Esophagus muscularis mucosa (tissue), 4 donors: ENCODE measurements at regions not wholly inside any gene's neighbourhood (a gene's known extent, or its start where the extent isn't known, plus 50 kb on each side); places are given as distances from the start of the nearest gene placed in this dataset.
A peak's percentile ranks its signal among the peaks of the same experiment; 100 is the strongest.
"Not testable (repeated sequence)": the region's sequence is repeated elsewhere in the genome, so short reads cannot be mapped to it uniquely, and the experiment has no call there.

Experiments used
- DNase-seq: peaks from one replicate; pipeline ENCODE4 v3.0.0-alpha.2; 2017; ENCODE audit errors: extremely low spot score
- H3K27ac ChIP-seq, 4 donors: fragments of 200-600 bp; sonication (generic); replicated peaks in 1 of 4; 1 replicate in 3 of 4; 2 replicates in 1 of 4; pipeline ENCODE4 v1.5.1; 2016 to 2019; ENCODE audit warnings: mild to moderate bottlenecking in 1 of 4
- H3K27me3 ChIP-seq, 4 donors: fragments of 200-600 bp; sonication (generic); one replicate each; pipeline versions ENCODE4 v1.5.1 to v1.6.0; 2016 to 2019
- H3K36me3 ChIP-seq, 4 donors: fragments of 200-600 bp; sonication (generic); one replicate each; pipeline ENCODE4 v1.5.1; 2016 to 2019
- H3K4me1 ChIP-seq, 4 donors: fragments of 200-600 bp; sonication (generic); one replicate each; pipeline ENCODE4 v1.5.1; 2016 to 2019
- H3K4me3 ChIP-seq, 4 donors: fragments of 200-600 bp; sonication (generic); 1 replicate in 2 of 4; 2 replicates in 2 of 4; pipeline ENCODE4 v1.5.1; 2016 to 2019; ENCODE audit warnings: mild to moderate bottlenecking in 4 of 4, moderate library complexity in 1 of 4
- H3K9me3 ChIP-seq, 4 donors: fragments of 200-600 bp; sonication (generic); 1 replicate in 3 of 4; 2 replicates in 1 of 4; pipeline ENCODE4 v1.5.1; 2016 to 2019
- CTCF ChIP-seq, 3 experiments: fragments of 200-600 bp in 2 of 3; fragments of 450-650 bp in 1 of 3; sonication (generic) in 2 of 3; IDR thresholded peaks; one replicate each; pipeline ENCODE4 v1.5.1; 2017 to 2019; ENCODE audit warnings: antibody characterized with exemption in 3 of 3, mild to moderate bottlenecking in 2 of 3, moderate library complexity in 1 of 3
- EP300 ChIP-seq: sonication (generic); formaldehyde crosslinking; IDR thresholded peaks from one replicate; pipeline ENCODE4 v1.6.1; 2017; ENCODE audit warnings: antibody characterized with exemption
- POLR2A ChIP-seq: fragments of 450-650 bp; IDR thresholded peaks from one replicate; pipeline ENCODE4 v1.6.1; 2017; ENCODE audit warnings: antibody characterized with exemption, moderate library complexity, mild to moderate bottlenecking, low read depth
- POLR2AphosphoS5 ChIP-seq, 2 donors: sonication (generic); formaldehyde crosslinking; IDR thresholded peaks; one replicate each; pipeline ENCODE4 v1.6.1; 2017; ENCODE audit warnings: antibody characterized with exemption in 2 of 2
- WGBS: methylation state at CpG from one replicate; pipeline ENCODE4 v1.1.5; 2018; 5-methylcytosine and 5-hydroxymethylcytosine counted together
- intact Hi-C: fragments of 100-400 bp; cut with DNase I; formaldehyde crosslinking; loops from one replicate; pipeline ENCODE4 v1.15.1; 2023

- 80% methylated on average over 11 of the region's 15 CpGs for WGBS
- H3K9me3 ChIP-seq, result no peaks in the 10 kb centered on the region
- no peak for DNase-seq
- no peaks in the 10 kb centered on the region for H3K27me3 ChIP-seq
- intact Hi-C loops, result no loop called here
- H3K36me3 ChIP-seq, result no peaks in the 10 kb centered on the region
- no peaks in the 10 kb centered on the region for H3K4me1 ChIP-seq
- TF ChIP-seq POLR2A, result no peak
- TF ChIP-seq CTCF (IDR thresholded peaks at IDR 0.05), result no peak
- no peak for TF ChIP-seq POLR2AphosphoS5 (IDR thresholded peaks at IDR 0.05)
- H3K4me3 ChIP-seq, result no peak overlapping the region
- H3K27ac ChIP-seq, result no peak overlapping the region
Measured at GRCh38 chr14:105588236-105588860, 62.0 kb downstream of the TMEM121 start.

DNA sequence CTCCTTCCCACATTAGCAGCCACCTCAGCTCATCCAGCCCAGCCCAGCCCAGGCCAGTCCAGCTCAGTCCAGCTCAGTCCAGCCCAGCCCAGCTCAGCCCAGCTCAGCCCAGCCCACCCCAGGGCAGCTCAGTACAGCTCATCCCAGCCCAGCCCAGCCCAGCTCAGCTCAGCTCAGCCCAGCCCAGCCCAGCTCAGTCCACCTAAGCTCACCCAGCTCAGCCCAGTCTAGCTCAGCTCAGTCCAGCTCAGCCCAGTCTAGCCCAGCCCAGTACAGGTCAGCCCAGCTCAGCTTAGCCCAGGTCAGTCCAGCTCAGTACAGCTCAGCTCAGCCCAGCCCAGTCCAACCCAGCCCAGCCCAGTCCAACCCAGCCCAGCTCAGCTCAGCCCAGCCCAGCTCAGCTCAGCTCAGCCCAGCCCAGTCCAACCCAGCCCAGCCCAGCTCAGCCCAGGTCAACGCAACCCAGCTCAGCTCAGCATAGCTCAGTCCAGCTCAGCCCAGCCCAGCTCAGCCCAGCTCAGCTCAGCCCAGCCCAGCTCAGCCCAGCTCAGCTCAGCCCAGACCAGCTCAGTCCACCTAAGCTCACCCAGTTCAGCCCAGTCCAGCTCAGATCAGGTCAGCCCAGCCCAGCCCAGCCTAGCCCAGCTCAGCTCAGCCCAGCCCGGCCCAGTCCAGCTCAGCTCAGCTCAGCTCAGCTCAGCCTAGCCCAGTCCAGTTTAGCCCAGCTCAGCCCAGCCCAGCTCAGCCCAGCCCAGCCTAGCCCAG is 63.0 kb downstream of the TMEM121 start:
- H3K27ac ChIP-seq, result no peak overlapping the region
- intact Hi-C loops, result no loop called here
- H3K4me3 ChIP-seq, result no peak overlapping the region
- no peaks in the 10 kb centered on the region for H3K27me3 ChIP-seq
- H3K4me1 ChIP-seq, result no peaks in the 10 kb centered on the region
- TF ChIP-seq POLR2A, result no peak
- no peak for TF ChIP-seq CTCF (IDR thresholded peaks at IDR 0.05)
- no peak for TF ChIP-seq EP300
- no peak for TF ChIP-seq POLR2AphosphoS5 (IDR thresholded peaks at IDR 0.05)
- WGBS, result no CpG with 5 or more reads among the region's 2 CpGs
- no peaks in the 10 kb centered on the region for H3K9me3 ChIP-seq
- no peak for DNase-seq
- no peaks in the 10 kb centered on the region for H3K36me3 ChIP-seq

- H3K27me3 ChIP-seq, H3K4me1 ChIP-seq, intact Hi-C loops, H3K27ac ChIP-seq, H3K4me3 ChIP-seq, H3K36me3 ChIP-seq, DNase-seq, H3K9me3 ChIP-seq: not testable (repeated sequence)
- WGBS, result 83% methylated on average over 1 of the region's 4 CpGs
Measured at GRCh38 chr14:105589926-105590185, 63.5 kb downstream of the TMEM121 start.

DNA sequence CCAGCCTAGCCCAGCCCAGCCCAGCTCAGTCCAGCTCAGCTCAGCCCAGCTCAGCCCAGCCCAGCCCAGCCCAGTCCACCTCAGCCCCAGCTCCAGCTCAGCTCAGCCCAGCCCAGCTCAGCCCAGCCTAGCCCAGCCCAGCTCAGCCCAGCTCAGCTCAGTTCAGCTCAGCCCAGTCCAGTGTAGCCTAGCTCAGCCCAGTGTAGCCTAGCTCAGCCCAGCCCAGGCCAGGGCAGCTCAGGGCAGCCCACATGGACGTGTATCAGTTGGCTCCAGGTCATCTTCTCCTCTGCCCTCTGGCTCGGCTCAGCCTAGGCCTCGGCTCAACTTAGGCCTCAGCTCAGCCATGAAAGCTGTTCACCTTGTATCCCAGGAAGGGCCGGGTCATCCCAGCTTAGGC is 64.7 kb downstream of the TMEM121 start:
- Histone ChIP-seq H3K27me3 (no peaks in the 10 kb centered on the region), H3K4me3 (no peak overlapping the region), H3K27ac (no peak overlapping the region), H3K9me3 (no peaks in the 10 kb centered on the region), H3K36me3 (no peaks in the 10 kb centered on the region), H3K4me1 (no peaks in the 10 kb centered on the region)
- WGBS, result 100% methylated on average over 4 of the region's 4 CpGs
- intact Hi-C loops, result no loop called here
- no peak for TF ChIP-seq CTCF (IDR thresholded peaks at IDR 0.05)
- no peak for TF ChIP-seq POLR2A
- TF ChIP-seq POLR2AphosphoS5 (IDR thresholded peaks at IDR 0.05), result no peak
- TF ChIP-seq EP300, result no peak
- DNase-seq, result no peak

DNA sequence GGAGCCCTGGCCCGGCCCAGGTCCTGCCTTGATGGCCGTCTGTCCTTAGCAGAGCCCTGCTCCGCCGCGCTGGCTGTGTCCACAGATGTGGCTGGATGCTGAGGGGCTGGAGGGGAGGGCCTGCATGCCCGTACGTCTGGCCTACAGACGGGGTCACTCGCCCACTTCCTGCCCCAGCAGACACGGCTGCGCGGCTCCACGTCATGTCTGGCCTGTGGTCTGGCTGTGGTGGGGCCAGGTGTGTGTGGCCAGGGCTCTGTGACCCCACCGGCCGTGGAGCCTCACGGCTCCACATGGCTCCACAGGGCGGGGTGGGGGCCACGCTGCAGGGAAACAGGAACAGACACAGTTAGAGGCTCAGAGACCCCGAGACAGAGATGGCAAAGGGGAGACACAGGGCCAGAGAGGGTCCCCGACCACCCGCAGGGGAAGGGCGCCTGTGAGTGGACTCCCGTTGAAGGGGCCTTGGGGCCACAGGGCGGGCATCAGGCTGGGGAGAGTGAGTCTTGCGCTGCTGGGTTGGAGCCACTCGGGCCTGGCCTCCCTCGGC is 65.5 kb downstream of the TMEM121 start:
- H3K36me3 ChIP-seq, H3K4me1 ChIP-seq, H3K9me3 ChIP-seq, H3K27me3 ChIP-seq, intact Hi-C loops, H3K4me3 ChIP-seq, DNase-seq, H3K27ac ChIP-seq: not testable (repeated sequence)
- 96% methylated on average over 19 of the region's 27 CpGs for WGBS

DNA sequence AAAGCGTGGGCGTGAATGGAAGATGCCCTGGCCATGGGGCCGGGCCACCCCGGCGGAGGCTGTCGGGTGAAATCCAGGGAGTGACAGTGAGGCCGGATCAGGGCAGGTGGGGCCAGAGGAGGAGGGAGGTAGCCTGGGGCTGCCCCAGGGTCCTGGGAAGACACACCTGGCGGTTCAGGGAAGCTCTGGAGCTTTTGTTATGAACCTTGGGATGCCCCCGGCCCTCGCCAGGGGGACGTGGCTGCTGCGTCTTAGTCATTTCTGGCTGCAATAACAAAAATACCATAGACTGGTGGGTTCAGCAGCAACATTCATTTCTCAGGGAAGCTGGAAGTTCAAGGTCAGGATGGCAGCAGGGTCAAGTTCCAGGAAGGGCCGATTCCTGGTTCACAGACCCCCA is 66.3 kb downstream of the TMEM121 start:
- DNase-seq, H3K4me1 ChIP-seq, intact Hi-C loops, H3K36me3 ChIP-seq, H3K9me3 ChIP-seq, H3K27ac ChIP-seq, H3K4me3 ChIP-seq, H3K27me3 ChIP-seq: not testable (repeated sequence)
- 70% methylated on average over 1 of the region's 13 CpGs for WGBS

DNA sequence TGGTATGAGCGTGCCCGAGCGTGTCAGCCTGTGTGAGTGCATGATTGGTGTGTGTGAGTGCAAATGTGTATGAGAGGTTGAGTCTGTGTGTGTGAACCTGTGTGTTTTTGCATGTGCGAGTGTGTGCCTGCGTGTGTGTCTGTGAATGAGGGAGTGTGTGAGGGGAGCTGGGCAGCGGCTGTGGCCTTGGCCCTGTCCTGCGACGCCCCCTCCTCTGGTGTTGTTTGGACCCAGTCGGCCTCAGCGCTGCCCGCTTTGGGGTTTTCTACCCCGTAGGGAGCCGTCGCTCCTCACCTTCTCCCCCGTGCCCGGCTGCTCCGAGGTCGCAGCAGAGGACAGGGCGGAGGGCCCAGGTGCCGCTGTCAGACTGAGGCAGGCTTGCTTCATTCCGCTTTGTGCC is 69.0 kb downstream of the TMEM121 start:
- H3K4me3 ChIP-seq, H3K27ac ChIP-seq, H3K9me3 ChIP-seq, H3K4me1 ChIP-seq, intact Hi-C loops, H3K27me3 ChIP-seq, H3K36me3 ChIP-seq: not testable (repeated sequence)
- DNase-seq, result peak; percentile 92
- WGBS, result 80% methylated on average over 1 of the region's 21 CpGs

GRCh38 chr14:105596374-105596773 is 70.0 kb downstream of the TMEM121 start:
- intact Hi-C loops, H3K27ac ChIP-seq, H3K4me3 ChIP-seq, H3K27me3 ChIP-seq, H3K9me3 ChIP-seq, DNase-seq, H3K36me3 ChIP-seq, H3K4me1 ChIP-seq: not testable (repeated sequence)
- WGBS, result 23% methylated on average over 4 of the region's 6 CpGs

GRCh38 chr14:105598040-105598763 is 71.8 kb downstream of the TMEM121 start:
- H3K4me3 ChIP-seq, H3K9me3 ChIP-seq, H3K36me3 ChIP-seq, intact Hi-C loops, H3K27ac ChIP-seq, H3K27me3 ChIP-seq, H3K4me1 ChIP-seq: not testable (repeated sequence)
- WGBS, result 80% methylated on average over 3 of the region's 29 CpGs
- DNase-seq, result peak; percentile 60
